Activated T-helper 17 cell treated with anti-CD3 and anti-CD28 coated beads, Interleukin-2, amount 50 U/mL, for 72 hours (primary cell): ENCODE measurements at regions not wholly inside any gene's neighbourhood (a gene's known extent, or its start where the extent isn't known, plus 50 kb on each side); places are given as distances from the start of the nearest gene placed in this dataset.

Experiments used
- ATAC-seq: fragments of 150-1000 bp; cut with Tn5 transposase; replicated peaks from 2 replicates; pipeline ENCODE4 v1.10.0; 2021; ENCODE audit warnings: mild to moderate bottlenecking, moderate library complexity
- H3K27ac Mint-ChIP-seq: one replicate; pipeline ENCODE4 v1.8.0; 2022; ENCODE audit warnings: mixed read lengths
- H3K27me3 Mint-ChIP-seq: one replicate; pipeline ENCODE4 v1.8.0; 2022; ENCODE audit warnings: mixed read lengths
- H3K36me3 Mint-ChIP-seq: one replicate; pipeline ENCODE4 v1.8.0; 2022; ENCODE audit warnings: low read depth, mild to moderate bottlenecking, mixed read lengths
- H3K4me1 Mint-ChIP-seq: one replicate; pipeline ENCODE4 v1.8.0; 2022; ENCODE audit warnings: mixed read lengths
- H3K4me3 Mint-ChIP-seq: one replicate; pipeline ENCODE4 v1.8.0; 2022; ENCODE audit warnings: mild to moderate bottlenecking, mixed read lengths
- H3K9me3 Mint-ChIP-seq: one replicate; pipeline ENCODE4 v1.8.0; 2022; ENCODE audit warnings: mixed read lengths

- Mint-ChIP-seq H3K36me3 (no peaks in the 10 kb centered on the region), H3K27ac (no peak overlapping the region), H3K27me3 (peaks cover 6% of the 10 kb centered on the region), H3K4me1 (no peaks in the 10 kb centered on the region), H3K4me3 (no peak overlapping the region), H3K9me3 (peaks cover 1% of the 10 kb centered on the region)
- no peak for ATAC-seq
Measured at GRCh38 chr5:173720286-173720952, 104.0 kb upstream of the BOD1 start.

GRCh38 chr5:173720953-173721600 lies 104.6 kb upstream of the BOD1 start:
- H3K27ac Mint-ChIP-seq, result no peak overlapping the region
- H3K4me3 Mint-ChIP-seq, result no peak overlapping the region
- no peak for ATAC-seq
- H3K9me3 Mint-ChIP-seq, result peaks cover 4% of the 10 kb centered on the region
- H3K36me3 Mint-ChIP-seq, result no peaks in the 10 kb centered on the region
- H3K4me1 Mint-ChIP-seq, result no peaks in the 10 kb centered on the region
- H3K27me3 Mint-ChIP-seq, result peaks cover 6% of the 10 kb centered on the region

DNA sequence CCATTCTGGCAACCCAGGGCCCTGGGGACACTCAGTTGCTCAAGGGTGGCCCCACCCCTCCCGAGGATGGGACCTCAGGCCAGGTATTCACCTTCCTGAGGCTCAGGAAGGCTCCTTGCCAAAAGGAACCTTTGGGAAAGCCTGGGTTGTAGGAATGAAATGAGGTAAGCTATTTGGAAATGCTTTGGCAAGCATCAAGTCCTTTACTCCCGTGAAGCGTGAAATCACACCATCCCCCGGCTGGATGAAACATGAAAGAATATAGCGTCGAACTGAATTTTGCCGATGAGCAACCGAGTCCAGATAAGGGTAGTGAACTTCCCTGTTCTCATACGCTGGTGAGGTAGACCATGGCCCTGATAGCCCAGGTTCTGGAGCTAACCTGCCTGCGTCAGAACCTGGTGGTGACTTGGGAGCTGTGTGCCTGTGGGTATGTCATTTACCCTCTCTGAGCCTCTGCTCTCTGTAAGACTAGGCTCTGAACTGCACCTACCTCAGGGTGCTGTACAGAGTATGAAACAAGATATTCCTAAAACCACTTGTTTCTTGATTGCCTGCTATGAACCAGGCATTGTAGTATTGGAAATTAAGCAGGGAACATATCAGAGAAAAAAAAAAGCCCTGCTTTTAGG lies 105.3 kb upstream of the BOD1 start:
- H3K27me3 Mint-ChIP-seq, result peaks cover 6% of the 10 kb centered on the region
- H3K36me3 Mint-ChIP-seq, result no peaks in the 10 kb centered on the region
- no peak for ATAC-seq
- H3K4me3 Mint-ChIP-seq, result no peak overlapping the region
- peaks cover 4% of the 10 kb centered on the region for H3K9me3 Mint-ChIP-seq
- H3K4me1 Mint-ChIP-seq, result no peaks in the 10 kb centered on the region
- H3K27ac Mint-ChIP-seq, result no peak overlapping the region

DNA sequence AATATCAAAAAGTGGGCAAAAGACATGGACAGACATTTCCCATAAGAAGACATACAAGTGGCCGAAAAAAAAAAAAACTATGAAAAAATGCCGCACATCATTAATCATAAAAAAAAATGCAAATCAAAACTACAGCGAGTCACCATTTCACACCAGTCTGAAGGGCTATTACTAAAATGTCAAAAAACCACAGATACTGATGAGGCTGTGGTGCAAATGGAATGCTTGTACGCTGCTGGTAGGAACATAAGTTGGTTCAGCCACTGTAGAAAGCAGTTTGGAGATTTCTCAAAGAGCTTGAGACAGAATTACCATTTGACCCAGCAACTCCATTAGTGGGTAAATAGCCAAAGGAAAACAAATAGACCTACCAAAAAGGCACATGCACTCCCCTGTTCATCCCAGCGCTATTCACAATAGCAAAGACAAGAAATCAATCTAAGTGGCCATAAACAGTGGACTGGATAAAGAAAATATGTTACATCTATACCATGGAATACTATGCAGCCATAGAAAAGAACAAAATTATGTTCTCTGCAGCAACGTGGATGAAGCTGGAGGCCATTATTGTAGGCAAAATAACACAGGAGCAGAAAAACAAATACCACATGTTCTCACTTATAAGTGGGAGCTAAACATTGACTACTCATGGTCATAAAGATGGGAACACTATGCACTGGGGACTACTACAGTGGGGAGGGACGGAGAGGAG lies 110.6 kb upstream of the BOD1 start:
- no peak overlapping the region for H3K27ac Mint-ChIP-seq
- H3K4me1 Mint-ChIP-seq, result no peaks in the 10 kb centered on the region
- ATAC-seq, result peak; percentile 39
- no peaks in the 10 kb centered on the region for H3K27me3 Mint-ChIP-seq
- H3K9me3 Mint-ChIP-seq, result peaks cover 4% of the 10 kb centered on the region
- no peaks in the 10 kb centered on the region for H3K36me3 Mint-ChIP-seq
- H3K4me3 Mint-ChIP-seq, result no peak overlapping the region

GRCh38 chr5:173727839-173728778 lies 111.7 kb upstream of the BOD1 start:
- peaks cover 4% of the 10 kb centered on the region for H3K9me3 Mint-ChIP-seq
- no peak for ATAC-seq
- H3K4me3 Mint-ChIP-seq, result no peak overlapping the region
- H3K4me1 Mint-ChIP-seq, result no peaks in the 10 kb centered on the region
- H3K36me3 Mint-ChIP-seq, result no peaks in the 10 kb centered on the region
- H3K27ac Mint-ChIP-seq, result no peak overlapping the region
- H3K27me3 Mint-ChIP-seq, result no peaks in the 10 kb centered on the region

DNA sequence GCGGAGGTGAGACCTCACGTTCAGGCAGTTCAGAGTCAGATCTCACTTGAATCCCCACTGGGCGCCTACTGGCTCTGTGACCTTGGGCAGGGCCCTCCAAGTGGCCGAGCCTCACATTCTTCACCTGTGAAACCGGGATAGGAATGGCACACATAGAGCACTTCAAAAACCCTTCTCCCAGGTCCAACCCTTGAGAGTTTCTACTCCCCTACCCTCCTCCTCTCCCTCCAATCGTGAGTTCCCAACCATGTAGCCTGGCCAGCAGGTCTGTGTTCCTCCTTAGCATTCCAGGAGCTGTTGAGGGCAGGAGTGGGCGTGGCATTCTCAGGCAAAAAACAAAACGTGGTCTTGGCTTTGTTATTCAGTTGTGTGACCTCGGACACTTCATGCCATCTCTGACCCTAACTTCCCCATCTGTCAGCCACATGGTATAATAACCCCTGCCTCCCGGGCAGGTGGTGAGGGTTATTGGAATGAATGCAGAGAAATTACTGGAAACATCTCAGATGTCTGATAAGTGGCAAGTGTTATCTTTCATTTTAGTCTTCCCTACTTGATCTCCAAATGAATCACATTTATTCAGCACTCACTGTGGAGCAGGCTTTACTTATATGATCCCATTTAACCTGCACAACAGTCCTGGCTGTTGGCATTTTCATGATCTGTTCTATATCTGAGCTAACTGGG lies 112.8 kb upstream of the BOD1 start:
- H3K27ac Mint-ChIP-seq, result no peak overlapping the region
- H3K4me3 Mint-ChIP-seq, result no peak overlapping the region
- no peaks in the 10 kb centered on the region for H3K36me3 Mint-ChIP-seq
- peaks cover 4% of the 10 kb centered on the region for H3K9me3 Mint-ChIP-seq
- no peaks in the 10 kb centered on the region for H3K4me1 Mint-ChIP-seq
- no peak for ATAC-seq
- H3K27me3 Mint-ChIP-seq, result no peaks in the 10 kb centered on the region

- Mint-ChIP-seq H3K9me3 (no peaks in the 10 kb centered on the region), H3K4me1 (no peaks in the 10 kb centered on the region), H3K27ac (no peak overlapping the region), H3K4me3 (no peak overlapping the region), H3K27me3 (no peaks in the 10 kb centered on the region), H3K36me3 (no peaks in the 10 kb centered on the region)
- ATAC-seq, result no peak
Measured at GRCh38 chr5:173730632-173731298, 114.3 kb upstream of the BOD1 start.

DNA sequence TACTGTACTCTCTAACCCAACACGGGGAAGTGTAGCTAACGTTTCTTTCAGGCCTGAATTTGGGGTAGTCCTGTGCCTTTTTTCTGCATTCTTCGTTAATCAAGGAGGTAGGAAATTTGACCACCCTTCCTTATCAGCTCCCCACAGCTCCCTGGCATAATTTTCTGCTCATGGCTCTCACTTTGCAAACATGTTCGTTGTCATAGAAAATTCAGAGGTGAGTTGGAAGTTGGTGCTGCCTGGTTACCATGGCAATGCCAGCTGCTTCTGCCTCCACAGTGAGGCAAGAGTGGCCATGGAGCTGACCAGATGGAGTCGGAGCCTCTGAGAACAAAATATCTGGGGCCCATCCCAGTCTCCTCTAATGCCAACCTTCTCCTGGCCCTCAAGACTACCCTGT lies 116.6 kb upstream of the BOD1 start:
- no peak overlapping the region for H3K4me3 Mint-ChIP-seq
- no peak overlapping the region for H3K27ac Mint-ChIP-seq
- H3K36me3 Mint-ChIP-seq, result no peaks in the 10 kb centered on the region
- no peak for ATAC-seq
- H3K9me3 Mint-ChIP-seq, result no peaks in the 10 kb centered on the region
- no peaks in the 10 kb centered on the region for H3K27me3 Mint-ChIP-seq
- no peaks in the 10 kb centered on the region for H3K4me1 Mint-ChIP-seq

DNA sequence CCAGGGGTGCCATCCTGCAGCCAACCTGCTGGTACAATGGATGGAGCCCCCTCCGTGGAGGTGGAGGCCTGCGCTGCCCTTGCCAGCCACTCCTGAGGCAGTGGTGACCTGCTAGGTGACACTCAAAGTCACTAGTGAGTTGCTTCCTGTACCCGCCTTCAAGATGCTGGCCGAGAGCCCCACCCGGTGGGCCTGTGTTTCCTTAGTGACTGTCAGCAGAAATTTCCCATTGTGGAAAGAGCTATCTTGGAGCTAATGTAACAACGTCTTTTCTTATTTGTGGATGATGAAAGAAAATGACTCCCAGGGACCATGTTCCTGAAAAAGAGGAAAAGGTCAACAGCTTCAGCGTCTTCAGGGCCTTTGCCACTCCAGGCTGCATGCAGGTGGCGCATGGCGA lies 117.0 kb upstream of the BOD1 start:
- no peaks in the 10 kb centered on the region for H3K9me3 Mint-ChIP-seq
- H3K4me1 Mint-ChIP-seq, result no peaks in the 10 kb centered on the region
- no peak overlapping the region for H3K27ac Mint-ChIP-seq
- no peaks in the 10 kb centered on the region for H3K36me3 Mint-ChIP-seq
- no peaks in the 10 kb centered on the region for H3K27me3 Mint-ChIP-seq
- no peak for ATAC-seq
- no peak overlapping the region for H3K4me3 Mint-ChIP-seq

GRCh38 chr5:173733831-173734501 lies 117.5 kb upstream of the BOD1 start:
- no peaks in the 10 kb centered on the region for H3K4me1 Mint-ChIP-seq
- H3K36me3 Mint-ChIP-seq, result no peaks in the 10 kb centered on the region
- no peaks in the 10 kb centered on the region for H3K9me3 Mint-ChIP-seq
- no peak overlapping the region for H3K27ac Mint-ChIP-seq
- H3K27me3 Mint-ChIP-seq, result no peaks in the 10 kb centered on the region
- H3K4me3 Mint-ChIP-seq, result no peak overlapping the region
- no peak for ATAC-seq

DNA sequence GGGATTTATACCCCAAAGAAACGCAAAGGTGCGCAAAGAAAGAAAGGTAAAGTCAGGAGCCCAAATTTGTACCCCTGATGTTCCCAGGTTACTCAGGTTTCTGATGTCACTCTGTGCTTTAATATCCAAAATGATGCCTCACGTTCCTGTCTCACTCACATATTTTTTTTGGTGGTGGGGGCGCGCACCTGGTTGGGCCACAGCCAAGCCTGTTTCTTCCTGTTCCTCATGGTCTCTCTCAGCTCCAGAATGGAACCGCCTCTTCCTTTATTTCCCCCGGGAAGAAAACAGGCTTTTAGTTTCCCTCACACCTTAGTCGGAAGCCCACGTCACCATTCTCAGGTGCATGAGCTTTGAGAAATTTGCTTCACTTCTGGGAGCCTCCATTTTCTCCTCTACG lies 118.3 kb upstream of the BOD1 start:
- H3K36me3 Mint-ChIP-seq, result no peaks in the 10 kb centered on the region

DNA sequence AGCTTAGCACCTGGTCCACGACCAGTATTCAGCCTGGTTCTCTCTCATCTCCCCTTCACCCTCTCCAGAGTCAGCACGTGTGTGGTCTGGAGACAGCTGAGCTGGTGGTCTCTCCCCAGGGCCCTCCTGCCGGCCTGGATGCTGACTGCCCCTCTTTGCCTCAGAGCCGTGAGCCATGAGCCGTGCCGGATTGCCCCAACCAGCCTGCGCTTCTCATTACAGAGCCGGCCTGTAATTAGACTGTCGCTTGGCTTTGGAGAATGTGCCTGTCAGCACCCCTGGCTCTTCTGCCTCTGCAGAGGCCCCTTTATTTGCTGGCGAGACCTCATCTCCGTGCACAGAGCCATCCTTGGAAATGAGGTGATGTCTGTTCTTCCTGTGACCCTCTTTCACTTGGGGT lies 118.7 kb upstream of the BOD1 start:
- Mint-ChIP-seq H3K27ac (no peak overlapping the region), H3K4me3 (no peak overlapping the region), H3K27me3 (peaks cover 3% of the 10 kb centered on the region), H3K4me1 (no peaks in the 10 kb centered on the region), H3K9me3 (no peaks in the 10 kb centered on the region), H3K36me3 (no peaks in the 10 kb centered on the region)
- ATAC-seq, result no peak

More for the DNA sequence above, 118.3 kb upstream of the BOD1 start:
- ATAC-seq, result no peak
- Mint-ChIP-seq H3K9me3 (no peaks in the 10 kb centered on the region), H3K4me1 (no peaks in the 10 kb centered on the region), H3K4me3 (no peak overlapping the region), H3K27me3 (peaks cover 3% of the 10 kb centered on the region), H3K27ac (no peak overlapping the region)

GRCh38 chr5:173735691-173736090 lies 119.2 kb upstream of the BOD1 start:
- Mint-ChIP-seq H3K9me3 (no peaks in the 10 kb centered on the region), H3K4me1 (no peaks in the 10 kb centered on the region), H3K36me3 (no peaks in the 10 kb centered on the region), H3K27me3 (peaks cover 3% of the 10 kb centered on the region), H3K4me3 (no peak overlapping the region), H3K27ac (no peak overlapping the region)
- ATAC-seq, result no peak
